Loucy (cell line): ENCODE measurements at regions not wholly inside any gene's neighbourhood (a gene's known extent, or its start where the extent isn't known, plus 50 kb on each side); places are given as distances from the start of the nearest gene placed in this dataset.

ENCODE experiments used
- EZH2phosphoT487 ChIP-seq: fragments of 200-600 bp; IDR thresholded peaks from 2 replicates; pipeline ENCODE4 v1.6.1; 2018; ENCODE audit warnings: antibody characterized with exemption, mild to moderate bottlenecking, moderate library complexity, borderline replicate concordance
- TF ChIP-seq, protein P1 (sequence below): fragments of 200-600 bp; sonication (generic); conservative IDR thresholded peaks from 2 replicates; pipeline ENCODE4 v1.5.1; 2014; ENCODE audit warnings: mild to moderate bottlenecking, antibody characterized with exemption, low read length

DNA sequence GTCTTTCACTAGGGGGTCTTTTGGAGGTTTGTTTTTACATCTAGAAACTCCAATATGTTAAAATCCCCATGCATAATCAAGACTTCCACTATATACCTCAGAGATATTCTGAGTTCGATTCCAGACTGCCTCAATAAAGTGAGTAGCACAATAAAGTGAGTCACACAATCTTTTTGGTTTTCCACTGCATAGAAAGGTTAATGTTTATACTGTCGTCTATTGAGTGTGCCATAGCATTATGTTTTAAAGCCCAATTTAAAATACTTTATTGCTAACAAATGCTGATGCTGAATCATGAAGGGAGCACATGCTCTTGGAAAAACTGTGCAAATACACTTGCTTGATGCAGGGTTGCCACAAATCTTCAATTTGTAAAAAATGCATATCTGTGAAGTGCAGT is 227.5 kb upstream of the ZFHX3 start:
- TF ChIP-seq, protein P1, sequence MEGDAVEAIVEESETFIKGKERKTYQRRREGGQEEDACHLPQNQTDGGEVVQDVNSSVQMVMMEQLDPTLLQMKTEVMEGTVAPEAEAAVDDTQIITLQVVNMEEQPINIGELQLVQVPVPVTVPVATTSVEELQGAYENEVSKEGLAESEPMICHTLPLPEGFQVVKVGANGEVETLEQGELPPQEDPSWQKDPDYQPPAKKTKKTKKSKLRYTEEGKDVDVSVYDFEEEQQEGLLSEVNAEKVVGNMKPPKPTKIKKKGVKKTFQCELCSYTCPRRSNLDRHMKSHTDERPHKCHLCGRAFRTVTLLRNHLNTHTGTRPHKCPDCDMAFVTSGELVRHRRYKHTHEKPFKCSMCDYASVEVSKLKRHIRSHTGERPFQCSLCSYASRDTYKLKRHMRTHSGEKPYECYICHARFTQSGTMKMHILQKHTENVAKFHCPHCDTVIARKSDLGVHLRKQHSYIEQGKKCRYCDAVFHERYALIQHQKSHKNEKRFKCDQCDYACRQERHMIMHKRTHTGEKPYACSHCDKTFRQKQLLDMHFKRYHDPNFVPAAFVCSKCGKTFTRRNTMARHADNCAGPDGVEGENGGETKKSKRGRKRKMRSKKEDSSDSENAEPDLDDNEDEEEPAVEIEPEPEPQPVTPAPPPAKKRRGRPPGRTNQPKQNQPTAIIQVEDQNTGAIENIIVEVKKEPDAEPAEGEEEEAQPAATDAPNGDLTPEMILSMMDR = no peak
- TF ChIP-seq EZH2phosphoT487 = no peak
